ENCODE measurements at regions not wholly inside any gene's neighbourhood (a gene's known extent, or its start where the extent isn't known, plus 50 kb on each side); places are given as distances from the start of the nearest gene placed in this dataset.

DNA sequence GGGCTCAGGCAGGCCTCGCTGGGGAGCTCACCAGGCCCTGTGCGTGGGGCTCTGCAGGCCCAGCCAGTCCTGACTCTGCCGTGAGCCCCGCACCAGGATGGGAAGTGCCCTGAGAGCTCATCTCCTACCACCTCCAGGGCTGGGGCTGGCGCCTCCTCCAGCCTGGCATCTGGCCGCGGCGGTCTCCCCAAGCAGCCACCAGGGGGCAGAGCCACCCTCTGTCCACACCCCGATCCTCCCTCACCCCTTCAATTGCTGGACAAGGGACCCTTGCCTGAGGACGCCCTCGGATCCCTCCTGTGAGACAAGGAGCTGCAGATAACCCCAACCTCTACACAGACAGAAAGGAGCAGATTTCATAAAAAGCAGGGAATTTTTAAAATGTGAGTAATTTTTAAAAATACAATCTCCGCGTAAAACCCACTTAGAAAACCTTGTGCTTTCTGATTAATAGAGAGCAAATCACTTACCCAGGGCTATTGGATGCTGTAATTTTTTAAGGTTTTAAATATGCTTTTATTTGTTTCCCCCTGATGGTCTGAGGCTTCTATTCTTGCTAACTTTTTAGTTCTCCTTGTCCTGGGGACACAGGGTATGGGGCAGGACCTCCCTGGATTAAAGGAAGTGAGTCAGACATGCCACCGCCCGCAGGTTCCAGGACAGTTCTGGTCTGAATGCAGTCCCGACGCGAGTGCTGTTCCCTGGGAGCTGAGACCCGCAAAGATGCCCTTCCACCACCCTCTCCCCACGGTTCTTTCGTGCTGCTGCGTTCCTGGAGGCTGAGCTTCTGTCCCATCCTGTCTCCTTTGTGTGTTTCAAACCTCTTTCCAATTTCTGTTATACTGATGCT lies 52.3 kb upstream of the CHRNA7 start:
- Histone ChIP-seq H3K79me2 (ENCODE audit: control insufficient read depth, insufficient read depth, low read length, unreplicated experiment) (no peaks in the 10 kb centered on the region), H3K27me3 (ENCODE audit: insufficient read depth, low read length) (no peaks in the 10 kb centered on the region; the same call in 1 of the 2 replicates), H3K36me3 (ENCODE audit: insufficient read depth, low read length) (no peaks in the 10 kb centered on the region), H3K27ac (ENCODE audit: low read depth, low read length) (no peak overlapping the region), H2AFZ (ENCODE audit: low read length, unreplicated experiment) (no peak overlapping the region), H3K4me3 (ENCODE audit: low read depth, low read length) (no peak overlapping the region), H3K4me1 (ENCODE audit: control insufficient read depth, insufficient read depth, low read length, unreplicated experiment) (no peaks in the 10 kb centered on the region)
